ENCODE measurements at regions not wholly inside any gene's neighbourhood (a gene's known extent, or its start where the extent isn't known, plus 50 kb on each side); places are given as distances from the start of the nearest gene placed in this dataset.

- Histone ChIP-seq H3K27ac (ENCODE audit: low read depth in 1 of 2, low read length in 2 of 2) (no peak overlapping the region), H3K9ac (ENCODE audit: insufficient read depth, low read length, poor library complexity, severe bottlenecking) (no peak overlapping the region), H3K9me3 (replicated peaks in 1 of 2; ENCODE audit: control insufficient read depth in 1 of 2, insufficient read depth in 1 of 2, low read length in 2 of 2) (no peaks in the 10 kb centered on the region), H3K4me2 (replicated peaks; ENCODE audit: extremely low read depth, low read length, poor library complexity, severe bottlenecking) (no peak overlapping the region), H4K20me1 (ENCODE audit: insufficient read depth, low read length) (no peaks in the 10 kb centered on the region), H3K36me3 (replicated peaks in 1 of 2; ENCODE audit: control insufficient read depth in 1 of 2, insufficient read depth in 2 of 2, low read length in 2 of 2) (no peaks in the 10 kb centered on the region), H3K4me3 (replicated peaks in 1 of 3; ENCODE audit: low read depth in 2 of 3, low read length in 3 of 3) (no peak overlapping the region), H3K79me2 (ENCODE audit: insufficient read depth, low read length) (no peaks in the 10 kb centered on the region), H3K27me3 (ENCODE audit: control insufficient read depth in 2 of 2, insufficient read depth in 2 of 2, low read length in 2 of 2) (no peaks in the 10 kb centered on the region), H2AFZ (ENCODE audit: insufficient read depth, low read depth, low read length, poor library complexity, severe bottlenecking) (no peak overlapping the region), H3K4me1 (ENCODE audit: control insufficient read depth in 1 of 2, insufficient read depth in 2 of 2, low read length in 2 of 2) (no peaks in the 10 kb centered on the region)
- Mint-ChIP-seq H3K4me1 (no peaks in the 10 kb centered on the region), H3K36me3 (no peaks in the 10 kb centered on the region), H3K27ac (no peak overlapping the region), H3K9me3 (no peaks in the 10 kb centered on the region), H3K4me3 (no peak overlapping the region), H3K27me3 (ENCODE audit: low read depth in 3 of 3) (peaks cover 4 to 9% (median 6%) of the 10 kb centered on the region in 3 donors)
- no peak for DNase-seq
- intact Hi-C loops (cut with micrococcal nuclease): no loop called here
- 95% methylated on average over 8 of the region's 8 CpGs for WGBS (ENCODE audit: insufficient coverage)
- TF ChIP-seq CTCF (IDR thresholded peaks at IDR 0.05): no peak
Observed at GRCh38 chr16:49921106-49921505, 65.2 kb upstream of the ZNF423 start.

GRCh38 chr16:49921791-49922456 is 66.0 kb upstream of the ZNF423 start:
- DNase-seq: no peak
- H3K79me2 ChIP-seq (ENCODE audit: insufficient read depth, low read length): no peaks in the 10 kb centered on the region
- 80% methylated on average over 1 of the region's 6 CpGs for WGBS (ENCODE audit: insufficient coverage)
- H3K4me1 ChIP-seq (ENCODE audit: control insufficient read depth in 1 of 2, insufficient read depth in 2 of 2, low read length in 2 of 2): no peaks in the 10 kb centered on the region
- Mint-ChIP-seq H3K4me1 (no peaks in the 10 kb centered on the region), H3K4me3 (no peak overlapping the region), H3K9me3 (no peaks in the 10 kb centered on the region), H3K27me3 (ENCODE audit: low read depth in 3 of 3) (peaks cover 4 to 9% (median 6%) of the 10 kb centered on the region in 3 donors), H3K27ac (peak overlapping the region in 1 of 7 donors; percentile 81), H3K36me3 (no peaks in the 10 kb centered on the region)
- H3K27me3 ChIP-seq (ENCODE audit: control insufficient read depth in 2 of 2, insufficient read depth in 2 of 2, low read length in 2 of 2): no peaks in the 10 kb centered on the region
- no peak overlapping the region for H2AFZ ChIP-seq (ENCODE audit: insufficient read depth, low read depth, low read length, poor library complexity, severe bottlenecking)
- H3K9ac ChIP-seq (ENCODE audit: insufficient read depth, low read length, poor library complexity, severe bottlenecking): no peak overlapping the region
- H3K36me3 ChIP-seq (replicated peaks in 1 of 2; ENCODE audit: control insufficient read depth in 1 of 2, insufficient read depth in 2 of 2, low read length in 2 of 2): no peaks in the 10 kb centered on the region
- intact Hi-C loops (cut with micrococcal nuclease): no loop called here
- H3K27ac ChIP-seq (ENCODE audit: low read depth in 1 of 2, low read length in 2 of 2): no peak overlapping the region
- no peaks in the 10 kb centered on the region for H3K9me3 ChIP-seq (replicated peaks in 1 of 2; ENCODE audit: control insufficient read depth in 1 of 2, insufficient read depth in 1 of 2, low read length in 2 of 2)
- no peak overlapping the region for H3K4me2 ChIP-seq (replicated peaks; ENCODE audit: extremely low read depth, low read length, poor library complexity, severe bottlenecking)
- H4K20me1 ChIP-seq (ENCODE audit: insufficient read depth, low read length): no peaks in the 10 kb centered on the region
- no peak overlapping the region for H3K4me3 ChIP-seq (replicated peaks in 1 of 3; ENCODE audit: low read depth in 2 of 3, low read length in 3 of 3)
- peak; percentile 31 for TF ChIP-seq CTCF (IDR thresholded peaks at IDR 0.05)

Measured in CD14-positive monocyte (primary cell).